Neural cell (in vitro differentiated cells): ENCODE measurements at regions not wholly inside any gene's neighbourhood (a gene's known extent, or its start where the extent isn't known, plus 50 kb on each side); places are given as distances from the start of the nearest gene placed in this dataset.

Experiments used
- H2AFZ ChIP-seq: fragments of 200-600, 300-800 bp; sonication (generic), shearing (Covaris generic); 2 replicates; pipeline ENCODE4 v1.6.0; 2014; ENCODE audit warnings: low read depth, mild to moderate bottlenecking, antibody characterized with exemption, low read length, moderate library complexity
- H3F3A ChIP-seq: fragments of 200-600 bp; shearing (Covaris generic); 2 replicates; pipeline ENCODE4 v1.6.1; 2016; ENCODE audit warnings: mild to moderate bottlenecking, moderate library complexity, mixed read lengths, antibody characterized with exemption, low read length; ENCODE audit not compliant: insufficient read depth, poor library complexity, severe bottlenecking
- H3K27ac ChIP-seq: fragments of 200-600, 300-800 bp; sonication (generic), shearing (Covaris generic); 2 replicates; pipeline ENCODE4 v1.5.1; 2014; ENCODE audit warnings: mild to moderate bottlenecking, low read length, moderate library complexity
- H3K27me3 ChIP-seq: fragments of 300-800, 200-600 bp; sonication (generic), shearing (Covaris generic); 2 replicates; pipeline ENCODE4 v1.6.0; 2014; ENCODE audit warnings: mild to moderate bottlenecking, low read depth, low read length, moderate library complexity; ENCODE audit not compliant: insufficient read depth
- H3K36me3 ChIP-seq: fragments of 300-800, 200-600 bp; sonication (generic), shearing (Covaris generic); 2 replicates; pipeline ENCODE4 v1.5.1; 2014; ENCODE audit warnings: mild to moderate bottlenecking, antibody characterized with exemption, low read length, moderate library complexity; ENCODE audit not compliant: insufficient read depth
- H3K4me2 ChIP-seq: fragments of 300-800, 200-600 bp; sonication (generic), shearing (Covaris generic); 2 replicates; pipeline ENCODE4 v1.6.0; 2014; ENCODE audit warnings: mild to moderate bottlenecking, low read length
- H3K4me3 ChIP-seq: fragments of 300-800, 200-600 bp; sonication (generic), shearing (Covaris generic); 2 replicates; pipeline ENCODE4 v1.5.1; 2014; ENCODE audit warnings: mild to moderate bottlenecking, low read length, moderate library complexity
- H3K79me2 ChIP-seq: fragments of 200-600 bp; shearing (Covaris generic); replicated peaks from 2 replicates; pipeline ENCODE4 v1.6.0; 2014; ENCODE audit warnings: mild to moderate bottlenecking, low read length, moderate library complexity; ENCODE audit not compliant: insufficient read depth
- H3K9ac ChIP-seq: fragments of 300-800, 200-600 bp; sonication (generic), shearing (Covaris generic); 2 replicates; pipeline ENCODE4 v1.6.1; 2016; ENCODE audit warnings: mild to moderate bottlenecking, low read length, mixed read lengths
- H3K9me2 ChIP-seq: fragments of 200-600 bp; shearing (Covaris generic); 2 replicates; pipeline ENCODE4 v1.6.1; 2016; ENCODE audit warnings: mild to moderate bottlenecking, low read length, mixed read lengths; ENCODE audit not compliant: insufficient read depth
- H3K9me3 ChIP-seq: fragments of 200-600, 300-800 bp; sonication (generic), shearing (Covaris generic); 2 replicates; pipeline ENCODE4 v1.6.1; 2016; ENCODE audit warnings: mild to moderate bottlenecking, mixed run types, low read length, moderate library complexity, mixed read lengths
- H4K20me1 ChIP-seq: fragments of 200-600 bp; shearing (Covaris generic); 2 replicates; pipeline ENCODE4 v1.6.1; 2016; ENCODE audit warnings: mild to moderate bottlenecking, mixed run types; ENCODE audit not compliant: insufficient read depth
- EP300 ChIP-seq: fragments of 450-650 bp; conservative IDR thresholded peaks from 2 replicates; pipeline ENCODE4 v1.6.1; 2014; ENCODE audit warnings: antibody characterized with exemption, mild to moderate bottlenecking, moderate library complexity; ENCODE audit not compliant: poor library complexity, severe bottlenecking
- EZH2 ChIP-seq: fragments of 200-600, 300-800 bp; shearing (Covaris generic), sonication (generic); IDR thresholded peaks from 2 replicates; pipeline ENCODE4 v1.6.1; 2014; ENCODE audit warnings: antibody characterized with exemption, low read length, borderline replicate concordance, mild to moderate bottlenecking; ENCODE audit not compliant: insufficient read depth, poor library complexity, severe bottlenecking
- MXI1 ChIP-seq: fragments of 450-650 bp; conservative IDR thresholded peaks from 2 replicates; pipeline ENCODE4 v1.6.1; 2014; ENCODE audit warnings: antibody characterized with exemption, mild to moderate bottlenecking; ENCODE audit not compliant: poor library complexity, severe bottlenecking
- POLR2AphosphoS5 ChIP-seq: IDR thresholded peaks from 2 replicates; pipeline ENCODE4 v1.6.1; 2012
- RAD21 ChIP-seq: fragments of 450-650 bp; conservative IDR thresholded peaks from 2 replicates; pipeline ENCODE4 v1.6.1; 2014; ENCODE audit warnings: antibody characterized with exemption, mild to moderate bottlenecking, moderate library complexity
- SMC3 ChIP-seq: fragments of 450-650 bp; conservative IDR thresholded peaks from 2 replicates; pipeline ENCODE4 v1.6.1; 2014; ENCODE audit warnings: antibody characterized with exemption, mild to moderate bottlenecking, moderate library complexity; ENCODE audit not compliant: poor library complexity
- TAF1 ChIP-seq: IDR thresholded peaks from 2 replicates; pipeline ENCODE4 v1.6.1; 2012; ENCODE audit warnings: low read depth
- TF ChIP-seq, protein P1 (sequence below): IDR thresholded peaks from 2 replicates; pipeline ENCODE4 v1.6.1; 2012; ENCODE audit warnings: borderline replicate concordance
- TF ChIP-seq, protein P2 (sequence below): fragments of 450-650 bp; IDR thresholded peaks from 2 replicates; pipeline ENCODE4 v1.5.1; 2014; ENCODE audit warnings: antibody characterized with exemption, mild to moderate bottlenecking, moderate library complexity; ENCODE audit not compliant: poor library complexity, severe bottlenecking

DNA sequence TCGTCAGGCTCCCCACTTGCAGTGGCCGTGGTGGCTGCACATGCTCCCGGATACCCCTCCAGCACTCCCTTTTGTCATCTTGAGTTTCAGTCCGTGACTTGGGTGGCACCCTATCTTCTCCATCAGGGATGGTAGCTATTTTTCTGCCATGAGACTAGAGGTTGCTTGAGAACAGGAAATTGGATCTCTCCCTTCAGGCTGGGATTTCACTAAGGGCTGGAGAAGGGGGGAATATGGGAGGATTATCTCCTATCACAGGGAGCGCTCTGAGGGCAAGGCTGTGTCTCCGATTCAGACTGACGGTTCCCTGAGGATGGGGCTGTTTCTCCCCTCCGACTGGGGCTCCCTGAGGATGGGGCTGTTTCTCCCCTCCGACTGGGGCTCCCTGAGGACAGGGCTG, 123.1 kb downstream of the MRPL14 start:
- Histone ChIP-seq H3F3A (no peaks in the 10 kb centered on the region), H3K4me2 (no peak overlapping the region)
- TF ChIP-seq TAF1 (no peak), POLR2AphosphoS5 (no peak), RAD21 (no peak), EZH2 (no peak)

DNA sequence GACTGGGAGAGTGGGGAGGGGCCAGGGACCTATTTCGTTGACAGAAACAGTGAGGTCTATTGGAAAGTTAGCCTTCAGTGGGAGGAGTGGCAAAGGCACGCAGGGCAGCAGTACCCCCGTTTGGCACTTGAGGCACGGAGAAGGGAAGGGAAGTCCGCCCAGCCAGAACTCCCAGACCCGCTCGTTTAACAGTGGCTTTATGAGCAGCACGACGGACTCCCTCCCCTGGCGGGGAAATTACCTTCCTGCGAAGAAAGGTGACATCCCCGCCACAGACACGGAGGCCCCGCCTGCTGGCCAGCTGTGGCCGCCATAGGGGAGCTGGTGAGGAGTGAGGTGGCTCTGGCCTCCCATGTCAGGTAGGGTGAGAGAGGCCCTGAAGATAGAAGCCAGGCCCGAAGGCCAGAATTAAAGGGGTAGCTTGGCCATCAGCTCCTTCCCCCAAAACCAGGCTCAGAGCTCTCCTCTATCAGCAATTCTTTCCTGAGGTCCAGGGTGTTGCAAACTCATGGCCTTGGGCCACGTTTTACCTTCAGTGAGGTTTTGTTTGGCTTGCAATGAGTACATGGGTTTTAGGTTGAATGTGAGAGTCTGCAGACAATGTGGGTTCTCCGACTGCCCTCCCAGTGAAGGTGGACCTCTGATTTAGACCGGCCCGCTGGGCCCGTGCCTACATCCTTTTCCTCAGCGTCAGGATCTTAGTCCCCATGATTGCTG, 123.7 kb downstream of the MRPL14 start:
- H3K4me3 ChIP-seq = peak overlapping the region; percentile 68
- no peaks in the 10 kb centered on the region for H3K9me2 ChIP-seq
- H3F3A ChIP-seq = no peaks in the 10 kb centered on the region
- no peak overlapping the region for H3K4me2 ChIP-seq
- H3K79me2 ChIP-seq = no peaks in the 10 kb centered on the region
- no peak for TF ChIP-seq POLR2AphosphoS5
- TF ChIP-seq EP300 = no peak
- no peak for TF ChIP-seq TAF1
- TF ChIP-seq MXI1 = no peak
- H3K9me3 ChIP-seq = no peaks in the 10 kb centered on the region
- no peak overlapping the region for H3K27ac ChIP-seq
- no peak overlapping the region for H3K9ac ChIP-seq
- no peaks in the 10 kb centered on the region for H3K27me3 ChIP-seq
- no peaks in the 10 kb centered on the region for H3K36me3 ChIP-seq
- H2AFZ ChIP-seq = no peak overlapping the region
- no peaks in the 10 kb centered on the region for H4K20me1 ChIP-seq

More for the DNA sequence above, 123.1 kb downstream of the MRPL14 start:
- H3K36me3 ChIP-seq = no peaks in the 10 kb centered on the region
- no peak overlapping the region for H3K4me3 ChIP-seq
- H3K9me3 ChIP-seq = no peaks in the 10 kb centered on the region
- H3K79me2 ChIP-seq = no peaks in the 10 kb centered on the region
- no peaks in the 10 kb centered on the region for H3K27me3 ChIP-seq
- H3K9me2 ChIP-seq = no peaks in the 10 kb centered on the region
- H3K9ac ChIP-seq = no peak overlapping the region
- no peak overlapping the region for H2AFZ ChIP-seq
- no peak overlapping the region for H3K27ac ChIP-seq
- H4K20me1 ChIP-seq = no peaks in the 10 kb centered on the region

DNA sequence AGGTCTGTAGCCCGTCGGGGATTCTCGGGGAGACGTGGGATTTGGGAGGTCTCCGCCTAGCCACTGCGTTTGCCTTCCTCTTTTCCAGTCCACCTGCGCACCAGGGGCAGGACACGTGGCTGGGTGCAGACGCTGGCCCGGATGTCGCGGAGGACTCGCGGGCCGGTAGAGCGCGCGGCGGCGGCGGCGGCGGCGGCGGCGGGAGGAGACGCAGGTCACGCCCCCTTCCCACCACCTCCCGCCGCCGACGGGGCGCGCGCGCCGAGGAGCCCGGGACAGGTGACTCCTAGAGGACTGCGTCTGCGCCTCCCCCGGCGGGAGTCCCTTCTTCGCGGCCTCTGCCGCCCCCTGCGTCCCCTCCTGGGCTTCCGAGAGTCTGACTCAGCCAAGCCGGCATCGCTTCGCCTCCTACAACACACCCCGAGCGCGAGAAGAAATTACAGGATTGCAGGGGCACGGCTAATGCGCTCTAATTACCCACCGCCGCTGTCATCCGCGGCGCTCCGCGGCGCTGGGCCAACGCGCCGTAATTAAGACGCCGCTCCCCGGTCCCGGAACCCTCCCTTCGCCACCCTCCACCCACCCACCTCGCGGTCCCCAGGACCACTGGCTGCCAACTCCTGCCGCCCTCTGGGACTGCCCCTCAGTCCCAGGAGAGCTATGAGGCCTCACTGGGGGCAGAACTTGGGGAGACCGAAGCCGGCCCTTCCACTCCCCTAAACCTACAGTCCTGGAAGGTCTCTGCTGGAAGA, 124.5 kb downstream of the MRPL14 start:
- no peaks in the 10 kb centered on the region for H3K9me3 ChIP-seq
- no peaks in the 10 kb centered on the region for H4K20me1 ChIP-seq
- no peaks in the 10 kb centered on the region for H3K36me3 ChIP-seq
- H3F3A ChIP-seq = no peaks in the 10 kb centered on the region
- H3K27me3 ChIP-seq = no peaks in the 10 kb centered on the region
- no peak overlapping the region for H3K4me2 ChIP-seq
- H3K9ac ChIP-seq = peak overlapping the region; percentile 65
- peak overlapping the region; percentile 40 for H2AFZ ChIP-seq
- no peaks in the 10 kb centered on the region for H3K9me2 ChIP-seq
- no peak overlapping the region for H3K27ac ChIP-seq
- H3K79me2 ChIP-seq = no peaks in the 10 kb centered on the region
- TF ChIP-seq, protein P1, sequence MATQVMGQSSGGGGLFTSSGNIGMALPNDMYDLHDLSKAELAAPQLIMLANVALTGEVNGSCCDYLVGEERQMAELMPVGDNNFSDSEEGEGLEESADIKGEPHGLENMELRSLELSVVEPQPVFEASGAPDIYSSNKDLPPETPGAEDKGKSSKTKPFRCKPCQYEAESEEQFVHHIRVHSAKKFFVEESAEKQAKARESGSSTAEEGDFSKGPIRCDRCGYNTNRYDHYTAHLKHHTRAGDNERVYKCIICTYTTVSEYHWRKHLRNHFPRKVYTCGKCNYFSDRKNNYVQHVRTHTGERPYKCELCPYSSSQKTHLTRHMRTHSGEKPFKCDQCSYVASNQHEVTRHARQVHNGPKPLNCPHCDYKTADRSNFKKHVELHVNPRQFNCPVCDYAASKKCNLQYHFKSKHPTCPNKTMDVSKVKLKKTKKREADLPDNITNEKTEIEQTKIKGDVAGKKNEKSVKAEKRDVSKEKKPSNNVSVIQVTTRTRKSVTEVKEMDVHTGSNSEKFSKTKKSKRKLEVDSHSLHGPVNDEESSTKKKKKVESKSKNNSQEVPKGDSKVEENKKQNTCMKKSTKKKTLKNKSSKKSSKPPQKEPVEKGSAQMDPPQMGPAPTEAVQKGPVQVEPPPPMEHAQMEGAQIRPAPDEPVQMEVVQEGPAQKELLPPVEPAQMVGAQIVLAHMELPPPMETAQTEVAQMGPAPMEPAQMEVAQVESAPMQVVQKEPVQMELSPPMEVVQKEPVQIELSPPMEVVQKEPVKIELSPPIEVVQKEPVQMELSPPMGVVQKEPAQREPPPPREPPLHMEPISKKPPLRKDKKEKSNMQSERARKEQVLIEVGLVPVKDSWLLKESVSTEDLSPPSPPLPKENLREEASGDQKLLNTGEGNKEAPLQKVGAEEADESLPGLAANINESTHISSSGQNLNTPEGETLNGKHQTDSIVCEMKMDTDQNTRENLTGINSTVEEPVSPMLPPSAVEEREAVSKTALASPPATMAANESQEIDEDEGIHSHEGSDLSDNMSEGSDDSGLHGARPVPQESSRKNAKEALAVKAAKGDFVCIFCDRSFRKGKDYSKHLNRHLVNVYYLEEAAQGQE = no peak
- TF ChIP-seq, protein P2, sequence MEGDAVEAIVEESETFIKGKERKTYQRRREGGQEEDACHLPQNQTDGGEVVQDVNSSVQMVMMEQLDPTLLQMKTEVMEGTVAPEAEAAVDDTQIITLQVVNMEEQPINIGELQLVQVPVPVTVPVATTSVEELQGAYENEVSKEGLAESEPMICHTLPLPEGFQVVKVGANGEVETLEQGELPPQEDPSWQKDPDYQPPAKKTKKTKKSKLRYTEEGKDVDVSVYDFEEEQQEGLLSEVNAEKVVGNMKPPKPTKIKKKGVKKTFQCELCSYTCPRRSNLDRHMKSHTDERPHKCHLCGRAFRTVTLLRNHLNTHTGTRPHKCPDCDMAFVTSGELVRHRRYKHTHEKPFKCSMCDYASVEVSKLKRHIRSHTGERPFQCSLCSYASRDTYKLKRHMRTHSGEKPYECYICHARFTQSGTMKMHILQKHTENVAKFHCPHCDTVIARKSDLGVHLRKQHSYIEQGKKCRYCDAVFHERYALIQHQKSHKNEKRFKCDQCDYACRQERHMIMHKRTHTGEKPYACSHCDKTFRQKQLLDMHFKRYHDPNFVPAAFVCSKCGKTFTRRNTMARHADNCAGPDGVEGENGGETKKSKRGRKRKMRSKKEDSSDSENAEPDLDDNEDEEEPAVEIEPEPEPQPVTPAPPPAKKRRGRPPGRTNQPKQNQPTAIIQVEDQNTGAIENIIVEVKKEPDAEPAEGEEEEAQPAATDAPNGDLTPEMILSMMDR = peak; percentile 63
- TF ChIP-seq RAD21 (peak; percentile 64), POLR2AphosphoS5 (peak; percentile 75), EP300 (peak; percentile 36), SMC3 (peak; percentile 61), MXI1 (peak; percentile 79), TAF1 (no peak), EZH2 (no peak)
- peak overlapping the region; percentile 68 for H3K4me3 ChIP-seq
